Activated naive CD8-positive, alpha-beta T cell treated with anti-CD3 and anti-CD28 coated beads, Interleukin-2, amount 50 U/mL, for 16 hours (primary cell): ENCODE measurements at regions not wholly inside any gene's neighbourhood (a gene's known extent, or its start where the extent isn't known, plus 50 kb on each side); places are given as distances from the start of the nearest gene placed in this dataset.

Source experiments
- DNase-seq: peaks from one replicate; pipeline ENCODE4 v3.0.0-alpha.2; 2020; ENCODE audit warnings: low read depth, low spot score

GRCh38 chr4:13054420-13054970 is 429.6 kb downstream of the RAB28 start:
- DNase-seq = no peak

GRCh38 chr4:13047591-13047990 is 436.5 kb downstream of the RAB28 start:
- no peak for DNase-seq

DNA sequence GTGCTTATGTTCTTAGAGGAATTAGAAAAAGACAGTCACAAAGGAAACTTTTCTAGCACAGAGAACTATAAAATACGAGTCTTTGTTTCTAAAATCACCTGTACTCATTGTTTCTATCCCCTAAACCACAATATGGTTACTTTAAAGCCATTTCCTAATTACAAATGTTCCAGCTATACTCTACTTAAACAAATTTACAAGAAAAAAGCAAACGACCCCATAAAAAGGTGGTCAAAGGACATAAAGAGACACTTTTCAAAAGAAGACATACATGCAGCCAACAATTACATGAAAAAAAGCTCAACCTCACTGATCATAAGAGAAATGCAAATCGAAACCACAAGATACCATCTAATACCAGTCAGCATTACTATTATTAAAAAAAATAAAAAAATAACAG is 447.3 kb downstream of the RAB28 start:
- no peak for DNase-seq

DNA sequence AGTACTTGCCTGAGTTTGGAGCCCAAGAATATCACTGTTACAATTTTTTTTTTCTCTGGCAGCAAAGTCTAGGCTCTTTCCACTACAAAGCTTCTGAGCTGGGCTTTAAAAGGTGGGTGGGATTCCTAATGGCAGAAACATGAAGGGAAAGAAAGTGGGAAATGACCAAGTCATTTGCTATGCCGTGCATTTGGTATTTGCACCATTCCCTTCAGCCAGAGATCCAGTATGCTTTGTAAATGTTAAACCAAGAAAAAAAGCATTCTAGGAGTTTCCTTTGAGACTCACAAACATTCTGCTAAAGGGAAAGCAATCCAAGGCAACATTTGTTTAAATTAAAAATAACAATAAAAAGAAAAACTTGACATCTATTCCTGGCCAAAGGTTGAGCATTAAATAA is 451.2 kb downstream of the RAB28 start:
- DNase-seq = no peak

DNA sequence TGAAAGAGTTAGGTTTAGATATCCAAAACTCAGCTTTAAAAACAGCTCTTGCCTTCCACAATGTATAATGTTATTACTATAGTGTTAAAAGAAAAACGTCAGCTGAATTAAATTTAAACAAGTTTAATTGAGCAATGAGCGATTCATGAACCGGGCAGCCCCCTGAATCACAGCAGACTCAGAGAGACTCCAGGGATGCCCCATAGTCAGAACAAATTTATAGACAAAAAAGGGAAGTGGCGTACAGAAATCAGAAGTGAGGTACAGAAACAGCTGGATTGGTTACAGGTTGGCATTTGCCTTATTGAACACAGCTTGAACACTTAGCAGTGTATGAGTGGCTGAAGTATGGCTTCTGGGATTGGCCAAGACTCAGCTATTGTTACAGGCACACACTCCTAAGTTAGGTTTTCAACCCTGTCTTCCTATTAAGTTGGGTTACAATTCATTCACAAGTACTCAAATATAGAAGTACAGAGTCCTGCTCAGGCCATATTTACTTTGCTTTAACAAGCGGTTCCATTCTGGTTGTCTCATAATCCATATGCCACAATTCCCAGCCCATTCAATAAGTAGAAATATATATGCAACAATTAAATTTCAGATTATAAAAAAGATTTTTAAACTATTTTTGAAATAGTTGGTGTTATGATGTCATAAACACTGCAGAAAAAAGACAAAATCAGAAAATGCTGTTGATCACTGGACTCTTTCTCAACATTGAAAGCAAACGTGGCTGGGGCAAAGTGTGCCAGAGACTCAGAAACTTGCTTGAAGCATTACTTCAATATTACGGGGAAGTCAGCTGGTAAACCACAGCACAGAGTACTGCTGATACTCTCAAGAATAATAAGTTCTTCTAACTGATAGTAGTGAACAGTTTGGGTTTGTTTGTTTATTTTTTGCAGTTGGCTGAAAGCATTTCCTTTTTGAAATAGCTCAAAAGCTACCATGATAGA is 459.7 kb downstream of the RAB28 start:
- no peak for DNase-seq

GRCh38 chr4:13007802-13008470 is 476.2 kb downstream of the RAB28 start:
- DNase-seq = no peak

DNA sequence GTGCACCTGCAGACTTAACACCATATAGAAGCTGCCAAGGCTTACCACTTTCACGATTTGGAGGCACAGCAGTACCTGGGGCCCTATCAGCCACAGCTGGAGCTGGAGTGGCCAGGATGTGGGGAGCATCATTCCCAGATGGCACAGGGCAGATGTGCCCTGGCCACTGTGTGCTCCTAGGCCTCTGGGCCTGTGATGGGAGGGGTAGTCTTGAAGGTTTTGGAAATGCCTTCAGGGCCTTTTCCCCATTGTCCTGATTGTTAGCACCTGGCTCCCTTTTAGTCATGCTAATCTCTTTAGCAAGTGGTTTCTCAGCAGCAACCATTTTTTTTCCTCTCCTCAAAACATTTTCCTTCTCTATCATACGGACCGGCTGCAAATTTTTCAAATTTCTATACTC is 490.2 kb downstream of the RAB28 start:
- DNase-seq = no peak

DNA sequence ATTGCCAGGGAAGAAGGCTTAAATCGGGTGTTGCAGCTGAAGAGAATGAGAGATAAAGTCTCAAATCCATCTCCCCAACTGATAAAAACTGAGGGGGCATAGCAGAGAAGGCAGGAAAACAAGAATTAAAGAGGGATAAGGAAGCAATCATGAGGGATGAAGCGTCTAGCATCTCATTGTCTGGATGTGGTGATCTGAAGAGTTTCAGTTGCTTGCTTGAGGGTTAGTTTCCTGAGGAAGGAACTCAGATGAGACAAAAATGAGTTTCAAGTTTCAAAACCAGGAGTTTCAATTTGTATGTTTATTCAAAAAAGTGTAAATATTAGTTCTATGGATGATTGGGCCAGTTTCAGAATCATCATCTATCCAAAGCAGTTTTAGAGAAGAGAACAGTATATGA is 496.9 kb downstream of the RAB28 start:
- no peak for DNase-seq

- no peak for DNase-seq
Observed at GRCh38 chr4:12979797-12980196, 504.3 kb downstream of the RAB28 start.

DNA sequence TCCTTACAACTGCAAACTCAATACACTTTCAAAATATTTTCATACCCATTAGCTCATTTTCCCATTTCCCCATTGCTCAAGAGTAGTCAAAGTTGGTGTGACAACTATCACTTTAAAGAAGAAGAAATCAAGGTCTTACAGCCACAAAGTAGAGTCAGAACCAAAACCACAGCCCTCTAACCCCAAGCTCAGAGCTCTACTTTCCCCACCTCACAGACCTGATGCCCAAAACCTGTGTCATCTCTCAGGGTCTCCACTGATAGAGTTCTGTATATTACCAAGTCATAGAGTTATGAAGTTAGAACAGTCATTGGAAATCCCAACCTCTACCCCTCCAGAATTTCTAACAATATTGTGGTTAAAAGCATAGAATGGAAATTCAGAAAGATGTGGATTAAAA is 505.8 kb downstream of the RAB28 start:
- no peak for DNase-seq

- no peak for DNase-seq
Observed at GRCh38 chr4:12975511-12975910, 508.6 kb downstream of the RAB28 start.

GRCh38 chr4:12973522-12973921 is 510.6 kb downstream of the RAB28 start:
- DNase-seq = no peak

DNA sequence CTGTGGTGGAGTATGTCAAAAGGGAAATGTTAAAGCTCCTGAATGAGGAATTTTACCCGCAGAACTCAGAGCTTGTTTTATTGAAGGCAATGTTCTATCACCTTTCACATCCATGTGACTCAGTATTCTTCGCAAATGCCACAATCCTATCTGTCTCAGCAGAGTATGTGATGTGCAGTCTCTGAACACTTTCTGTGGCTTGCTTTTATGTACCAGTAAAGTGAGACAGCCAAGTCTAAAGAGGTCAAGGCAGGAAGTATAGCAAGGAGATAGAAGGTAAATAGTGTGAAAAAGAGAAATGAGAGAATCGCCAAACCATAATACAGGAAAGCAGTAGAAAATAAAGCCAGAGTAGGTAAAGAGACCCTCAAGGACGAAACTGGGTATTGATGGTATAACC is 515.8 kb downstream of the RAB28 start:
- no peak for DNase-seq

- no peak for DNase-seq
Observed at GRCh38 chr4:12966726-12967125, 517.4 kb downstream of the RAB28 start.

- no peak for DNase-seq
Observed at GRCh38 chr4:12965334-12965733, 518.8 kb downstream of the RAB28 start.

DNA sequence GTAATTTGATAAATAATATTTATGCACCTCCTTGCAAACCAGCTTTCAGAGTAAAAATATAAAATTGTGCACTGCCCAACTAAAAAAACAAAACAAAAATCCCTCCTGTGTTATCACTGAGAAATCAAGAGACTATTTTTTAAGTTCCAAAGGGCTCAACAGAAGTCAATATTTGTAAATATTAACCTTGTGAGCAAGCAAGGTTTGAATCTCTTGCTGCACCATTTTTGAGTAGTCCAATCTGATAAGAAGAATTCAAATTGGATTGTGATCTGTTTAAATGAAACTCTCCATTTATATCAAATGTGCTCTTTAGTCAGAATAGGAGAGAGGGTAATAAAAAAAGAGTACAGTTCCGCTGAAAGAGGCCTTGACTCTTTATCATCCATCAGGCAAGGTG is 520.2 kb downstream of the RAB28 start:
- no peak for DNase-seq

- no peak for DNase-seq
Observed at GRCh38 chr4:12963291-12963690, 520.8 kb downstream of the RAB28 start.

DNA sequence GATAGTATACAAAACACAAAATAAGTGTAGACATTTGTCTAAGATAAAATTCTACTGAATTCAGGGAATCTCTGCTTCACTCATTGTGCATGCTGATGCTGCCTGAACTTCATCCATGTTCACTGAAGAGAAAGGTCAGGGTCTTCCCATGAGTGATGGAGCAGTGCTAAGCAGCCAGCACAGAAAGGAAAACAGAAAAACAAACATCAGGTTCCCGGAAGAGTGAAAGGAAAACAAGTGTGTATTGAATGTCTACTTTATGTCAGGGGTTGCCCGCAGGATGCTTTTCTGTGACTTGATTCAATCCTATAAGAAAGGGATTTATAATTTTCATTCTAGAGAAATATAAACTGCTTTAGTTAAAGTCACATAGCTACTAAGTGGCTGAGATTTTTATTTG is 522.4 kb downstream of the RAB28 start:
- no peak for DNase-seq

DNA sequence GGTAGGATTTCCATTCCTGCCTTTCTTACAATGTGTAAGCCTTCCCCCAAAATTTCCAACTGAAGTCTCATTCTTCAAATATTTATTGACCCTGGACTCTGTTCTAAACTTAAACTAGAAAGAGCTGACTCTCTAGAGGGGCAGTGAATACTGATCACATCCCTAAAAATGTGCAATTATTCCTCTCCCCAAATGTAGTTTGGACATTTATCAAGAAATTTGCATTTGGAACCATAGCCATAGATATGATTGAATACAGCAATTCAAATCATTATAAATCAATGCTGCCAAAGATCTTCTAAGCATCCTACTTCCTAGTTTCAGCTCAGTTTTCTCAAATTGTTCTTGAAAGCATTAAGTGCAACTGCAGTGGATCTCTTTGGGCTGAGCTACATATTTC is 525.7 kb downstream of the RAB28 start:
- no peak for DNase-seq

GRCh38 chr4:12957108-12957507 is 527.0 kb downstream of the RAB28 start:
- DNase-seq = no peak

DNA sequence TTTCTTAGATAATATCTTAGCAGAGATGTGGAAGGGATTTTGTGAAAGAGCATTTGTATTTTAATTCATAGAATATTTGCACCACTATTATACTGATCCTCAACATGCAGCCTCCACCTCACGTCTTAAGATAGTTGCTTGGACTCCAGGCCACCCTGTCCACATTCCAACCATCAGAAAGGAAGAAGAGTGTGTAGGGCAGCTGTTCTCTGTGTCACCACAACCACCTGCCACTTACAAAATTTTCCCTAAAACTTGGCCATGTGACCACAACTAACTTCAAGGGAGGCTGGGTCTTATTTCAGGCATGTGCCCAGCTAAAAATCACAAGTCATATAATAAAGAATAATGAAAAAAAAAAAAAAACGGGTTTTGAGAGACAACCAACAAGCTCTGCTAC is 528.1 kb downstream of the RAB28 start:
- no peak for DNase-seq

DNA sequence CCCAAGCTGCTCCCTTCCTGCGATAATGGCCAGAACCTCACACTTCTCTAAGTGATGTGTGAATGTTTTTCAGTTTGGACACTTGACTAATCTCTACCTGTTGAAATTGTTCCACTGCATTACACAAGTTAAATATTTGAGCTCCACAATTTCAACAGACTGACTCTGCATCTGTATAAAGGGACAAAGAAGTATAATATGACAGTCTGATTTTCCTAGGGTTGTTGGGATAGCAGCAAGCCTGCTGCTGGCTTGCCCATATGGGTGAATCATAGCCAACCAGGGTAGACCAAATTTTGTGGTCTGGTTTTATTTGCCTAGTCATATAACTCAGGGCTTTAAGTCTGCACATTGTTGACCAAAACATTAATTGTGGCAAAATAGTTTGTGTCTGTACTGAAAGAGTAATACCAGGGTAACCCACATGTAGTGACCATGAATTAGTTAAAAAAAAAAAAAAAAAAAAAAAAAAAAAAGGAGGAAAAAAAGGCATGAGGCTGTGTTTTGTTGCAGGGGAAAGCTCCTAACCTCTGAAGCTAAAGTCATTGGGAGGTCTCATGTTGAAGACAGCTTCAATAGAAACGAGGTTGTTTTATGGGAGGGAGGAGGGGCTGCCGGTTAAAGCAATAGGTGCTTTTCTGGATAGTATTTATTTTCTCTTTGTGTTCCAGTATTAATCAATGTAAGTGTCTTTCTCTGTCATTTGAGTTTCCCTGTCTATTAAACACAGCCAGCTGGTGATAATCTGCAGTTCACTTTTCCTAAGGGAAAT is 534.2 kb downstream of the RAB28 start:
- no peak for DNase-seq
